ACC112 (cell line): ENCODE measurements at regions not wholly inside any gene's neighbourhood (a gene's known extent, or its start where the extent isn't known, plus 50 kb on each side); places are given as distances from the start of the nearest gene placed in this dataset.

Source experiments
- H2AFZ ChIP-seq: fragments of 200-600 bp; sonication (generic); one replicate; pipeline ENCODE4 v1.6.0; 2017; ENCODE audit warnings: antibody characterized with exemption, low read length; ENCODE audit not compliant: unreplicated experiment
- H3K27ac ChIP-seq: fragments of 200-600 bp; sonication (generic); 2 replicates; pipeline ENCODE4 v1.5.1; 2014; ENCODE audit warnings: low read depth, mild to moderate bottlenecking, antibody characterized with exemption, low read length, moderate library complexity
- H3K27me3 ChIP-seq: fragments of 200-600 bp; sonication (generic); 2 replicates; pipeline ENCODE4 v1.6.1; 2014; ENCODE audit warnings: mild to moderate bottlenecking, antibody characterized with exemption, low read length, moderate library complexity, mixed read lengths; ENCODE audit not compliant: insufficient read depth
- H3K36me3 ChIP-seq: fragments of 200-600 bp; sonication (generic); 2 replicates; pipeline ENCODE4 v1.6.1; 2016; ENCODE audit warnings: mild to moderate bottlenecking, antibody characterized with exemption, low read length, moderate library complexity, mixed read lengths; ENCODE audit not compliant: insufficient read depth
- H3K4me1 ChIP-seq: fragments of 200-600 bp; sonication (generic); one replicate; pipeline ENCODE4 v1.6.1; 2016; ENCODE audit warnings: low read length, mixed read lengths; ENCODE audit not compliant: insufficient read depth, unreplicated experiment, control insufficient read depth
- H3K4me3 ChIP-seq: fragments of 200-600 bp; sonication (generic); 2 replicates; pipeline ENCODE4 v1.5.1; 2014; ENCODE audit warnings: mild to moderate bottlenecking, low read depth, low read length
- H3K79me2 ChIP-seq: fragments of 200-600 bp; sonication (generic); one replicate; pipeline ENCODE4 v1.6.0; 2016; ENCODE audit warnings: low read length; ENCODE audit not compliant: control insufficient read depth, unreplicated experiment, insufficient read depth

GRCh38 chr15:69953051-69953450 is 144.7 kb downstream of the TLE3 start:
- Histone ChIP-seq H3K79me2 (no peaks in the 10 kb centered on the region), H3K36me3 (no peaks in the 10 kb centered on the region), H3K4me3 (no peak overlapping the region), H3K27ac (no peak overlapping the region), H2AFZ (no peak overlapping the region), H3K4me1 (no peaks in the 10 kb centered on the region), H3K27me3 (peaks cover 43% of the 10 kb centered on the region)

GRCh38 chr15:69953816-69954215 is 143.9 kb downstream of the TLE3 start:
- no peaks in the 10 kb centered on the region for H3K79me2 ChIP-seq
- no peaks in the 10 kb centered on the region for H3K36me3 ChIP-seq
- H3K4me3 ChIP-seq = no peak overlapping the region
- peaks cover 43% of the 10 kb centered on the region for H3K27me3 ChIP-seq
- H3K4me1 ChIP-seq = no peaks in the 10 kb centered on the region
- H2AFZ ChIP-seq = no peak overlapping the region
- no peak overlapping the region for H3K27ac ChIP-seq

GRCh38 chr15:69954666-69955065 is 143.1 kb downstream of the TLE3 start:
- Histone ChIP-seq H3K79me2 (no peaks in the 10 kb centered on the region), H3K4me3 (no peak overlapping the region), H3K27me3 (peaks cover 46% of the 10 kb centered on the region), H3K36me3 (no peaks in the 10 kb centered on the region), H3K4me1 (no peaks in the 10 kb centered on the region), H3K27ac (no peak overlapping the region), H2AFZ (no peak overlapping the region)

- Histone ChIP-seq H2AFZ (no peak overlapping the region), H3K4me3 (no peak overlapping the region)
These were observed 142.3 kb downstream of the TLE3 start for GRCh38 chr15:69955240-69955894.

GRCh38 chr15:69956417-69956816 is 141.3 kb downstream of the TLE3 start:
- H3K79me2 ChIP-seq = no peaks in the 10 kb centered on the region
- H3K4me1 ChIP-seq = no peaks in the 10 kb centered on the region
- no peak overlapping the region for H3K4me3 ChIP-seq
- H3K36me3 ChIP-seq = no peaks in the 10 kb centered on the region
- H3K27ac ChIP-seq = no peak overlapping the region
- no peak overlapping the region for H2AFZ ChIP-seq
- peaks cover 45% of the 10 kb centered on the region for H3K27me3 ChIP-seq

More at GRCh38 chr15:69955240-69955894, 142.3 kb downstream of the TLE3 start:
- Histone ChIP-seq H3K4me1 (no peaks in the 10 kb centered on the region), H3K79me2 (no peaks in the 10 kb centered on the region), H3K27ac (no peak overlapping the region), H3K36me3 (no peaks in the 10 kb centered on the region), H3K27me3 (peaks cover 46% of the 10 kb centered on the region)

GRCh38 chr15:69957175-69957574 is 140.5 kb downstream of the TLE3 start:
- Histone ChIP-seq H2AFZ (no peak overlapping the region), H3K27me3 (peaks cover 48% of the 10 kb centered on the region), H3K4me3 (no peak overlapping the region), H3K36me3 (no peaks in the 10 kb centered on the region), H3K79me2 (no peaks in the 10 kb centered on the region), H3K4me1 (no peaks in the 10 kb centered on the region), H3K27ac (no peak overlapping the region)

GRCh38 chr15:69958496-69959084 is 139.1 kb downstream of the TLE3 start:
- H3K27me3 ChIP-seq = peaks cover 54% of the 10 kb centered on the region
- H2AFZ ChIP-seq = no peak overlapping the region
- H3K36me3 ChIP-seq = no peaks in the 10 kb centered on the region
- no peaks in the 10 kb centered on the region for H3K4me1 ChIP-seq
- H3K27ac ChIP-seq = no peak overlapping the region
- H3K4me3 ChIP-seq = no peak overlapping the region
- H3K79me2 ChIP-seq = no peaks in the 10 kb centered on the region

- H2AFZ ChIP-seq = no peak overlapping the region
- H3K27me3 ChIP-seq = peaks cover 53% of the 10 kb centered on the region
- H3K27ac ChIP-seq = no peak overlapping the region
- H3K4me1 ChIP-seq = no peaks in the 10 kb centered on the region
- no peak overlapping the region for H3K4me3 ChIP-seq
- no peaks in the 10 kb centered on the region for H3K79me2 ChIP-seq
- no peaks in the 10 kb centered on the region for H3K36me3 ChIP-seq
These were observed 135.2 kb downstream of the TLE3 start for GRCh38 chr15:69962561-69962960.

GRCh38 chr15:69963385-69963784 is 134.3 kb downstream of the TLE3 start:
- no peaks in the 10 kb centered on the region for H3K36me3 ChIP-seq
- no peaks in the 10 kb centered on the region for H3K4me1 ChIP-seq
- peaks cover 60% of the 10 kb centered on the region for H3K27me3 ChIP-seq
- no peak overlapping the region for H3K27ac ChIP-seq
- H3K79me2 ChIP-seq = no peaks in the 10 kb centered on the region
- H2AFZ ChIP-seq = no peak overlapping the region
- no peak overlapping the region for H3K4me3 ChIP-seq

GRCh38 chr15:69971771-69972170 is 125.9 kb downstream of the TLE3 start:
- Histone ChIP-seq H2AFZ (no peak overlapping the region), H3K4me3 (no peak overlapping the region), H3K27me3 (peaks cover 77% of the 10 kb centered on the region), H3K4me1 (no peaks in the 10 kb centered on the region), H3K79me2 (no peaks in the 10 kb centered on the region), H3K36me3 (no peaks in the 10 kb centered on the region), H3K27ac (no peak overlapping the region)

GRCh38 chr15:69972436-69972835 is 125.3 kb downstream of the TLE3 start:
- Histone ChIP-seq H3K4me1 (no peaks in the 10 kb centered on the region), H2AFZ (no peak overlapping the region), H3K27me3 (peaks cover 80% of the 10 kb centered on the region), H3K36me3 (no peaks in the 10 kb centered on the region), H3K27ac (no peak overlapping the region), H3K79me2 (no peaks in the 10 kb centered on the region), H3K4me3 (no peak overlapping the region)
